GM21360 (cell line): ENCODE measurements at regions not wholly inside any gene's neighbourhood (a gene's known extent, or its start where the extent isn't known, plus 50 kb on each side); places are given as distances from the start of the nearest gene placed in this dataset.

Experiments
- ATAC-seq: cut with Tn5 transposase; IDR thresholded peaks from one replicate; pipeline ENCODE4 v1.9.1; 2021; ENCODE audit warnings: mild to moderate bottlenecking, moderate library complexity; ENCODE audit not compliant: unreplicated experiment

GRCh38 chr9:86836266-86836665 lies 111.0 kb downstream of the GAS1 start:
- no peak for ATAC-seq

GRCh38 chr9:86830356-86830755 lies 117.0 kb downstream of the GAS1 start:
- no peak for ATAC-seq

- no peak for ATAC-seq
Measured at GRCh38 chr9:86829496-86830046, 117.7 kb downstream of the GAS1 start.

GRCh38 chr9:86828631-86829030 lies 118.7 kb downstream of the GAS1 start:
- no peak for ATAC-seq

- ATAC-seq = no peak
Measured at GRCh38 chr9:86827893-86828292, 119.4 kb downstream of the GAS1 start.

GRCh38 chr9:86825299-86825698 lies 122.0 kb downstream of the GAS1 start:
- no peak for ATAC-seq

GRCh38 chr9:86822006-86822801 lies 125.1 kb downstream of the GAS1 start:
- no peak for ATAC-seq

- ATAC-seq = no peak
Measured at GRCh38 chr9:86821006-86821845, 126.1 kb downstream of the GAS1 start.

- ATAC-seq = no peak
Measured at GRCh38 chr9:86819552-86819951, 127.8 kb downstream of the GAS1 start.

GRCh38 chr9:86818636-86819035 lies 128.7 kb downstream of the GAS1 start:
- no peak for ATAC-seq

- ATAC-seq = no peak
Measured at GRCh38 chr9:86816868-86817267, 130.4 kb downstream of the GAS1 start.

- no peak for ATAC-seq
Measured at GRCh38 chr9:86816366-86816765, 130.9 kb downstream of the GAS1 start.

GRCh38 chr9:86812616-86813015 lies 134.7 kb downstream of the GAS1 start:
- no peak for ATAC-seq

GRCh38 chr9:86809759-86810367 lies 137.4 kb downstream of the GAS1 start:
- ATAC-seq = no peak

GRCh38 chr9:86809151-86809550 lies 138.2 kb downstream of the GAS1 start:
- ATAC-seq = no peak

- no peak for ATAC-seq
Measured at GRCh38 chr9:86807367-86807976, 139.8 kb downstream of the GAS1 start.

GRCh38 chr9:86804011-86804410 lies 143.3 kb downstream of the GAS1 start:
- no peak for ATAC-seq

- no peak for ATAC-seq
Measured at GRCh38 chr9:86802900-86803673, 144.2 kb downstream of the GAS1 start.

- ATAC-seq = no peak
Measured at GRCh38 chr9:86801246-86801645, 146.1 kb downstream of the GAS1 start.

GRCh38 chr9:86800681-86801080 lies 146.6 kb downstream of the GAS1 start:
- ATAC-seq = no peak
